ENCODE measurements at regions not wholly inside any gene's neighbourhood (a gene's known extent, or its start where the extent isn't known, plus 50 kb on each side); places are given as distances from the start of the nearest gene placed in this dataset.

DNA sequence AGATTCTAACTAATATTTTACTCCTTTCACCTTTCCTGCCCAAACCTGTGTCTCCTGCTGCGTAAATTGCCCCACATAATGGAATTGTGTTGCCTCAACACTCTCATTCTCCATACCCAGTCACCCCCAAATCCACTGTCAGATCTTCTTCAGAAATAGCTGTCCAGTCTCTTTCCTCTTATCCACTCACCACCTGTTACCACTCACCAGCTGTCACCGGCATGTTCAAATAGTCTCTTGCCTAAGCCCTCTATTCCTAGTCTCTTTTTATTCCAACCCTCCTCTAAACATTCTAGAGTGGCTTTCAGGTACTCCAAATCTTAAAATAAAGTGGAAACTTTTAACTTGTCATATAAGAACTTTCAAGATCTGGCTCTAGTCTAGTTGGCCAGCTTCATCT lies 262.0 kb upstream of the FBXL7 start:
- TF ChIP-seq EZH2phosphoT487 (IDR thresholded peaks at IDR 0.05; ENCODE audit: low read depth, severe bottlenecking, unreplicated experiment) (no peak), EZH2 (IDR thresholded peaks at IDR 0.05; ENCODE audit: borderline replicate concordance) (no peak)
- TF ChIP-seq, protein P1, sequence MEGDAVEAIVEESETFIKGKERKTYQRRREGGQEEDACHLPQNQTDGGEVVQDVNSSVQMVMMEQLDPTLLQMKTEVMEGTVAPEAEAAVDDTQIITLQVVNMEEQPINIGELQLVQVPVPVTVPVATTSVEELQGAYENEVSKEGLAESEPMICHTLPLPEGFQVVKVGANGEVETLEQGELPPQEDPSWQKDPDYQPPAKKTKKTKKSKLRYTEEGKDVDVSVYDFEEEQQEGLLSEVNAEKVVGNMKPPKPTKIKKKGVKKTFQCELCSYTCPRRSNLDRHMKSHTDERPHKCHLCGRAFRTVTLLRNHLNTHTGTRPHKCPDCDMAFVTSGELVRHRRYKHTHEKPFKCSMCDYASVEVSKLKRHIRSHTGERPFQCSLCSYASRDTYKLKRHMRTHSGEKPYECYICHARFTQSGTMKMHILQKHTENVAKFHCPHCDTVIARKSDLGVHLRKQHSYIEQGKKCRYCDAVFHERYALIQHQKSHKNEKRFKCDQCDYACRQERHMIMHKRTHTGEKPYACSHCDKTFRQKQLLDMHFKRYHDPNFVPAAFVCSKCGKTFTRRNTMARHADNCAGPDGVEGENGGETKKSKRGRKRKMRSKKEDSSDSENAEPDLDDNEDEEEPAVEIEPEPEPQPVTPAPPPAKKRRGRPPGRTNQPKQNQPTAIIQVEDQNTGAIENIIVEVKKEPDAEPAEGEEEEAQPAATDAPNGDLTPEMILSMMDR (IDR thresholded peaks at IDR 0.05; ENCODE audit: poor library complexity): no peak
- H4K20me1 ChIP-seq (ENCODE audit: insufficient read depth, poor library complexity, severe bottlenecking): no peaks in the 10 kb centered on the region
- no peak overlapping the region for H3K4me3 ChIP-seq
- WGBS (ENCODE audit: low lambda C conversion rate, missing lambda C conversion rate): 95% methylated on average over 2 of the region's 2 CpGs
- H3K79me2 ChIP-seq: no peaks in the 10 kb centered on the region
- H3K27me3 ChIP-seq: no peaks in the 10 kb centered on the region
- H3K4me1 ChIP-seq (ENCODE audit: insufficient read depth): no peaks in the 10 kb centered on the region
- no peaks in the 10 kb centered on the region for H3K36me3 ChIP-seq (replicated peaks; ENCODE audit: insufficient read depth, low read depth)
- DNase-seq (ENCODE audit: low spot score): no peak
- no peaks in the 10 kb centered on the region for H3K9me2 ChIP-seq (replicated peaks; ENCODE audit: insufficient read depth)
- no peak overlapping the region for H2AFZ ChIP-seq
- H3K27ac ChIP-seq: no peak overlapping the region
- no peak overlapping the region for H3K4me2 ChIP-seq
- H3K9me3 ChIP-seq (ENCODE audit: low read depth): no peaks in the 10 kb centered on the region

DNA sequence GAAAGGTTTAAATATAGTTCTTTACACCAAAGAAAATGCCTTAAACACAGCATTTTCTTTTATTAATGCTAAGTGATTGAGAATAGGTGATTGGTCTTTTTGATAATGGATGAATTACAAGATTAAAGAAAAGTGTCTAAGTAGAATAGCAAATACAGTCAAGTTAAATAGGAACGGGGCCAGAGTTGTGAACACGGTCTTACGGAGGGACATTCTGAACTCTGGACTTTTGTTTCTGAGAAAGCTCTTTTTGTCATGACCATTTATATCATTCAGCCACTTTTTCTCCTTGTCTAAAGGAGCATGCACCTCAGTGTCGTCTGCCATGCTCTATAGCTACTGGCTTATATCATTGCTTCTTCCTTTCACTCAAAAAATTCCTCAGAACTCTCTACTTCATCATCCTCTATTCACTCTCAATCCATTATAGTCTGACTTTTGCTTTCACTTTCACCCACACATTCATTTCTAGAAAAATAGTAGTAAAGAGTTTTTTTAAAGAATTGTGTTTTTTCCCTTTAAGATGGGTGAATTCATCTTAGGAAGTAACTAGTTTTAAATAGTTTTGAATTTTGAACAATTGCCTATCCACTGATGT lies 263.0 kb upstream of the FBXL7 start:
- Histone ChIP-seq H4K20me1 (ENCODE audit: insufficient read depth, poor library complexity, severe bottlenecking) (no peaks in the 10 kb centered on the region), H3K79me2 (no peaks in the 10 kb centered on the region), H3K27me3 (no peaks in the 10 kb centered on the region), H2AFZ (no peak overlapping the region), H3K27ac (no peak overlapping the region), H3K4me3 (no peak overlapping the region), H3K4me1 (ENCODE audit: insufficient read depth) (no peaks in the 10 kb centered on the region), H3K9me3 (ENCODE audit: low read depth) (no peaks in the 10 kb centered on the region), H3K9me2 (replicated peaks; ENCODE audit: insufficient read depth) (no peaks in the 10 kb centered on the region), H3K4me2 (no peak overlapping the region), H3K36me3 (replicated peaks; ENCODE audit: insufficient read depth, low read depth) (no peaks in the 10 kb centered on the region)
- WGBS (ENCODE audit: low lambda C conversion rate, missing lambda C conversion rate): 83% methylated on average over 4 of the region's 4 CpGs
- TF ChIP-seq, protein P1 (IDR thresholded peaks at IDR 0.05; ENCODE audit: poor library complexity): no peak
- TF ChIP-seq EZH2 (IDR thresholded peaks at IDR 0.05; ENCODE audit: borderline replicate concordance) (no peak), EZH2phosphoT487 (IDR thresholded peaks at IDR 0.05; ENCODE audit: low read depth, severe bottlenecking, unreplicated experiment) (no peak)
- no peak for DNase-seq (ENCODE audit: low spot score)

DNA sequence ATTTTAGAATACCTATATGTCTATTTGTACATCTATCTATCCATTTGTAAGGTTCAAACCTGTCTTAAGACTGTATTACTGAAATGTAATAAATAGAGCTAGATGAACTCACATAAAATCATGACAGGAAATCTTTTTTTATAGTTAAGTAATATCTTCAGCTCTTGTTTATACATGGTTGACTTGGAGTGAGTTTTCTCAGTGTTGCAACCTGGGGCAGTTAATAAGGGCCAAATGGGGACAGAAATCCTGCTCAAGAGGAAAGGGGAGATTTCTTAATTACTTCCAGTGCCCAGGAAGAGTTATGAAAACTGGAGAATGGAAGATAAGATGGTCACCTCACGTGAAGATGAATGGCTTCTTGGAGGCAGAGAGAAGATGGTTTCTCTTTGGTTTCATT lies 265.1 kb upstream of the FBXL7 start:
- 74% methylated on average over 1 of the region's 1 CpG for WGBS (ENCODE audit: low lambda C conversion rate, missing lambda C conversion rate)
- H3K9me3 ChIP-seq (ENCODE audit: low read depth): no peaks in the 10 kb centered on the region
- no peaks in the 10 kb centered on the region for H3K36me3 ChIP-seq (replicated peaks; ENCODE audit: insufficient read depth, low read depth)
- no peaks in the 10 kb centered on the region for H3K79me2 ChIP-seq
- no peak overlapping the region for H3K4me3 ChIP-seq
- TF ChIP-seq EZH2phosphoT487 (IDR thresholded peaks at IDR 0.05; ENCODE audit: low read depth, severe bottlenecking, unreplicated experiment) (no peak), EZH2 (IDR thresholded peaks at IDR 0.05; ENCODE audit: borderline replicate concordance) (no peak)
- TF ChIP-seq, protein P1 (IDR thresholded peaks at IDR 0.05; ENCODE audit: poor library complexity): no peak
- no peak overlapping the region for H3K4me2 ChIP-seq
- no peak overlapping the region for H2AFZ ChIP-seq
- DNase-seq (ENCODE audit: low spot score): no peak
- H3K4me1 ChIP-seq (ENCODE audit: insufficient read depth): no peaks in the 10 kb centered on the region
- no peak overlapping the region for H3K27ac ChIP-seq
- no peaks in the 10 kb centered on the region for H3K9me2 ChIP-seq (replicated peaks; ENCODE audit: insufficient read depth)
- H4K20me1 ChIP-seq (ENCODE audit: insufficient read depth, poor library complexity, severe bottlenecking): no peaks in the 10 kb centered on the region
- no peaks in the 10 kb centered on the region for H3K27me3 ChIP-seq
